OCI-LY1 (cell line): ENCODE measurements at regions not wholly inside any gene's neighbourhood (a gene's known extent, or its start where the extent isn't known, plus 50 kb on each side); places are given as distances from the start of the nearest gene placed in this dataset.

Source experiments
- H2AFZ ChIP-seq: fragments of 200-600 bp; sonication (generic), shearing (Covaris generic); 2 replicates; pipeline ENCODE4 v1.6.0; 2014; ENCODE audit warnings: antibody characterized with exemption, mild to moderate bottlenecking, low read length
- H3F3A ChIP-seq: fragments of 200-600 bp; sonication (generic), shearing (Covaris generic); 2 replicates; pipeline ENCODE4 v1.6.0; 2014; ENCODE audit warnings: mild to moderate bottlenecking, antibody characterized with exemption, low read length, moderate library complexity; ENCODE audit not compliant: insufficient read depth
- H3K27ac ChIP-seq: fragments of 200-600 bp; sonication (generic); 2 replicates; pipeline ENCODE4 v1.5.1; 2014; ENCODE audit warnings: low read length, mixed run types, mild to moderate bottlenecking, low read depth; ENCODE audit not compliant: poor library complexity, severe bottlenecking
- H3K27me3 ChIP-seq: fragments of 200-600 bp; sonication (generic); 2 replicates; pipeline ENCODE4 v1.6.0; 2014; ENCODE audit warnings: antibody characterized with exemption, mild to moderate bottlenecking, low read length, moderate library complexity; ENCODE audit not compliant: insufficient read depth
- H3K36me3 ChIP-seq: fragments of 200-600 bp; sonication (generic); 2 replicates; pipeline ENCODE4 v1.6.1; 2014; ENCODE audit warnings: mild to moderate bottlenecking, antibody characterized with exemption, low read length, moderate library complexity, mixed read lengths; ENCODE audit not compliant: insufficient read depth
- H3K4me1 ChIP-seq: fragments of 200-600 bp; sonication (generic); 2 replicates; pipeline ENCODE4 v1.5.1; 2014; ENCODE audit warnings: mild to moderate bottlenecking, low read length, moderate library complexity; ENCODE audit not compliant: insufficient read depth, severe bottlenecking
- H3K4me2 ChIP-seq: fragments of 200-600 bp; sonication (generic), shearing (Covaris generic); 2 replicates; pipeline ENCODE4 v1.6.1; 2014; ENCODE audit warnings: low read length
- H3K4me3 ChIP-seq: fragments of 200-600 bp; sonication (generic); 2 replicates; pipeline ENCODE4 v1.5.1; 2014; ENCODE audit warnings: low read length, low read depth, mild to moderate bottlenecking, mixed read lengths; ENCODE audit not compliant: poor library complexity, severe bottlenecking
- H3K79me2 ChIP-seq: fragments of 200-600 bp; shearing (Covaris generic); 2 replicates; pipeline ENCODE4 v1.6.1; 2016; ENCODE audit warnings: mixed run types, low read length, mixed read lengths; ENCODE audit not compliant: insufficient read depth
- H3K9ac ChIP-seq: fragments of 200-600 bp; sonication (generic), shearing (Covaris generic); 2 replicates; pipeline ENCODE4 v1.6.1; 2014; ENCODE audit warnings: mild to moderate bottlenecking, low read length, mixed read lengths
- H3K9me2 ChIP-seq: fragments of 200-600 bp; sonication (generic), shearing (Covaris generic); 2 replicates; pipeline ENCODE4 v1.6.1; 2014; ENCODE audit warnings: low read depth, mild to moderate bottlenecking, low read length, mixed read lengths
- H3K9me3 ChIP-seq: fragments of 200-600 bp; shearing (Covaris generic); 2 replicates; pipeline ENCODE4 v1.6.1; 2014; ENCODE audit warnings: low read length, mixed read lengths
- H4K20me1 ChIP-seq: fragments of 200-600 bp; sonication (generic), shearing (Covaris generic); 2 replicates; pipeline ENCODE4 v1.6.0; 2016; ENCODE audit warnings: mild to moderate bottlenecking, low read length; ENCODE audit not compliant: insufficient read depth
- EZH2 ChIP-seq: fragments of 200-600 bp; sonication (generic), shearing (Covaris generic); IDR thresholded peaks from 2 replicates; pipeline ENCODE4 v1.8.0; 2017; ENCODE audit warnings: borderline replicate concordance, mixed run types, mild to moderate bottlenecking, antibody characterized with exemption, low read length, moderate library complexity, mixed read lengths
- TF ChIP-seq, protein P1 (sequence below): fragments of 200-600 bp; sonication (generic), shearing (Covaris generic); IDR thresholded peaks from 2 replicates; pipeline ENCODE4 v1.5.1; 2017; ENCODE audit warnings: mild to moderate bottlenecking, antibody characterized with exemption, low read length, moderate library complexity, mixed read lengths

DNA sequence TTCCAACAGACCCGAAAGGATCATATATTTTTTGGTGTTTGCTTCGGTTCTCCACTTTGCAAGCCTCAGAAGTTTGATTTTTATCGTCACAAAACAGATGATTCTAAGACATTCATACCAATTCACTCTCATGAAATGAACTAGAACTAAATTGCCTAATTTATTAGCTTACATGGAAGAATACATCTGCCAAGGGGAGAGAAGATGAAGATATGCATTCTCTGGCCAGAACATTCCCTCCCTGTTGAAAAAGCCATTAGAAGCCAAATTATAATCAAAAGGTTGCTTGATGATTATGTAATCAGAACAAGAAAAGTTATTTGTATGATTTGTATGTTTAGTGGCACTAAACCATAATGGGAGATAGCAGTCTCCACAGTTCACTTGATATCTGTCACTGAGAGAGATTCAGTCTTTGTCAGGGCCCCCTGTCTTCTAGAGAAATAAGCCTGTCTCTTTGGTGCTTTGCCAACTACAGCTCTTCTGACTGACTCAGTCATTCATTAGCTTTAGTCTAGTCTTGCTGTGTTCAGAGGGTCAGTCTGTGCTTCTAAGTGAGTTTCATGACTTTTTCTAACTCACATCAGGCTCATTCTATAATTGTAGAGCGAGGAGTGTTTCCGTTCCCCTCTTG is 95.3 kb upstream of the GNAI1 start:
- H2AFZ ChIP-seq: no peak overlapping the region
- TF ChIP-seq, protein P1, sequence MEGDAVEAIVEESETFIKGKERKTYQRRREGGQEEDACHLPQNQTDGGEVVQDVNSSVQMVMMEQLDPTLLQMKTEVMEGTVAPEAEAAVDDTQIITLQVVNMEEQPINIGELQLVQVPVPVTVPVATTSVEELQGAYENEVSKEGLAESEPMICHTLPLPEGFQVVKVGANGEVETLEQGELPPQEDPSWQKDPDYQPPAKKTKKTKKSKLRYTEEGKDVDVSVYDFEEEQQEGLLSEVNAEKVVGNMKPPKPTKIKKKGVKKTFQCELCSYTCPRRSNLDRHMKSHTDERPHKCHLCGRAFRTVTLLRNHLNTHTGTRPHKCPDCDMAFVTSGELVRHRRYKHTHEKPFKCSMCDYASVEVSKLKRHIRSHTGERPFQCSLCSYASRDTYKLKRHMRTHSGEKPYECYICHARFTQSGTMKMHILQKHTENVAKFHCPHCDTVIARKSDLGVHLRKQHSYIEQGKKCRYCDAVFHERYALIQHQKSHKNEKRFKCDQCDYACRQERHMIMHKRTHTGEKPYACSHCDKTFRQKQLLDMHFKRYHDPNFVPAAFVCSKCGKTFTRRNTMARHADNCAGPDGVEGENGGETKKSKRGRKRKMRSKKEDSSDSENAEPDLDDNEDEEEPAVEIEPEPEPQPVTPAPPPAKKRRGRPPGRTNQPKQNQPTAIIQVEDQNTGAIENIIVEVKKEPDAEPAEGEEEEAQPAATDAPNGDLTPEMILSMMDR: no peak
- TF ChIP-seq EZH2: no peak

DNA sequence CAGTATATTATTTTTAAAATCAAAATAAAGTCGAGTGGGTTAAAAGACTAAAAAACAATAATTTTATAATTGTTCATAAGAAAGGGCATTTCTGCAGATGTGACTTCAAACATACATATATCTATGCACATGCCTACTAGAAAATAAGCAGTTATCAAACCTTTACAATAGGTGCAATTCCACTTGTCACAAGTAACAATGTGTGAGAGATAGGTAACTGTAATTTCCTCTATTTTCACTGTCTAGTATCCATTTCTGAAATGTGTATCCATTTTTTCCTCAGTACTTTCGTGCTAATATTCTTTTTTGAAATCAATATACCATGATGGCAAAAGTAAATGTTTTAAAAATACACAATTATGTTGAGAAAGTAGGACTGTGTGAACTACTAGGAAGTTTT is 96.9 kb upstream of the GNAI1 start:
- Histone ChIP-seq H3K9ac (no peak overlapping the region), H3K27ac (no peak overlapping the region), H2AFZ (no peak overlapping the region), H3K4me1 (no peaks in the 10 kb centered on the region), H3F3A (no peaks in the 10 kb centered on the region), H3K4me3 (no peak overlapping the region), H3K9me2 (no peaks in the 10 kb centered on the region), H3K79me2 (no peaks in the 10 kb centered on the region), H3K9me3 (no peaks in the 10 kb centered on the region), H3K4me2 (no peak overlapping the region), H3K27me3 (no peaks in the 10 kb centered on the region), H4K20me1 (no peaks in the 10 kb centered on the region), H3K36me3 (no peaks in the 10 kb centered on the region)
- TF ChIP-seq EZH2: no peak
- TF ChIP-seq, protein P1: no peak

More for the DNA sequence above, 95.3 kb upstream of the GNAI1 start:
- Histone ChIP-seq H4K20me1 (no peaks in the 10 kb centered on the region), H3K27me3 (no peaks in the 10 kb centered on the region), H3K36me3 (no peaks in the 10 kb centered on the region), H3K9ac (no peak overlapping the region), H3K9me2 (no peaks in the 10 kb centered on the region), H3F3A (no peaks in the 10 kb centered on the region), H3K4me3 (no peak overlapping the region), H3K79me2 (no peaks in the 10 kb centered on the region), H3K27ac (no peak overlapping the region), H3K9me3 (no peaks in the 10 kb centered on the region), H3K4me2 (no peak overlapping the region), H3K4me1 (no peaks in the 10 kb centered on the region)

DNA sequence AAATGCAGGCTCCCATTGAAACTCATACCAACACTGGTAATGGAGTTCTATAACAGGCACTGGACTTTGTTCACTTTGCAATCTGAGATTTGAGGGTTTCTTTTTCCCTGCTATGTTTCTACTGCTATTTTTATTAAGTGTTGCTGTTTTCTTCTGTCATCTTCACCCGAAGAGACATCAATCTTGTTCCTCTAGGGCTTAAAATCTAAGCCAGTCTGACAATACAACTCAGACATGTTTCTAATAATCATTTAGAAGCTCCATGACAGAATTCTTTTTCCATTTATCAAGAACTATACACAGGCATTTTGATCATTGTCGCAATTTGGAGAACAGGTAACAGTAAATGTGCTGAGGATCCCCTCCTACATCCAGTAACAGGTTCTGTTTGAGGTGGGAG is 98.5 kb upstream of the GNAI1 start:
- H3K9ac ChIP-seq: no peak overlapping the region
- no peaks in the 10 kb centered on the region for H3K9me3 ChIP-seq
- no peaks in the 10 kb centered on the region for H3K79me2 ChIP-seq
- no peaks in the 10 kb centered on the region for H3K9me2 ChIP-seq
- H2AFZ ChIP-seq: no peak overlapping the region
- no peaks in the 10 kb centered on the region for H3K36me3 ChIP-seq
- no peak overlapping the region for H3K4me3 ChIP-seq
- TF ChIP-seq EZH2: no peak
- TF ChIP-seq, protein P1: no peak
- H3F3A ChIP-seq: no peaks in the 10 kb centered on the region
- H3K27me3 ChIP-seq: no peaks in the 10 kb centered on the region
- no peak overlapping the region for H3K27ac ChIP-seq
- H3K4me2 ChIP-seq: no peak overlapping the region
- no peaks in the 10 kb centered on the region for H4K20me1 ChIP-seq
- H3K4me1 ChIP-seq: no peaks in the 10 kb centered on the region
